ENCODE measurements at regions not wholly inside any gene's neighbourhood (a gene's known extent, or its start where the extent isn't known, plus 50 kb on each side); places are given as distances from the start of the nearest gene placed in this dataset.
A peak's percentile ranks its signal among the peaks of the same experiment; 100 is the strongest.

GRCh38 chr2:57850415-57851130 lies 196.0 kb upstream of the VRK2 start:
- DNase-seq: no peak

DNA sequence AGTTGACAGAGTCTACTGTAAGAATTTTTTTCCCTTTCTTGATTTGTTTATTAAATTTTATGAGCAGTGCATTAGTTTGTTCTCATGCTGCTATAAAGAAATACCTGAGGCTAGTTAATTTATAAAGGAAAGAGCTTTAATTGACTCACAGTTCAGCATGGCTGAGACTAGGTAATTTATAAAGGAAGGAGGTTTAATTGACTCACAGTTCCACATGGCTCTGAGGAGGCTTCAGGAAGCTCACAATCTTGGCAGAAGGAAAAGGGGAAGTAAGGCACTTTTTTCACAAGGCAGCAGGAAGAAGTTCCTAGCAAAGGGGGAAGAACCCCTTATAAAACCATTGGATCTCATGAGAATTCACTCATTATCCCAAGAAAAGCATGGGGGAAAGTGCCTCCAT lies 191.4 kb upstream of the VRK2 start:
- no peak for DNase-seq

DNA sequence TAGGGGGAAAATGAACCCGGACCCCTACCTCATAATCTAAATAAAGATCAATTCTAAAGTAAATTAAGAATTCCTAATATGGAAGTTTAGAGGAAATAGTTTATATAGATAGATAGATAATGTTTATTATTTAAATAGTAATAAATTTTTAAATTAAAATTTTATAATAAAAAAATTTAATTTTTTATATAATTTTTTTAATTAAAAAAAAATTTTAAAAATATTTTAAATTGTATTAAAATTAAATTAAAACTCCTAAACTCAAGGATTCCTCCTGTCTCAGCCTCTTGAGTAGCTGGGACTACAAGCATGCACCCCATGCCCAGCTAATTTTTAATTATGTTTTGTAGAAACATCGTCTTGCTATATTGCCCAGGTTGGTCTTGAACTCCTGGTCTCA lies 186.9 kb upstream of the VRK2 start:
- no peak for DNase-seq

- no peak for DNase-seq
Measured at GRCh38 chr2:57862153-57862552, 184.5 kb upstream of the VRK2 start.

GRCh38 chr2:57862727-57863126 lies 183.9 kb upstream of the VRK2 start:
- DNase-seq: no peak

DNA sequence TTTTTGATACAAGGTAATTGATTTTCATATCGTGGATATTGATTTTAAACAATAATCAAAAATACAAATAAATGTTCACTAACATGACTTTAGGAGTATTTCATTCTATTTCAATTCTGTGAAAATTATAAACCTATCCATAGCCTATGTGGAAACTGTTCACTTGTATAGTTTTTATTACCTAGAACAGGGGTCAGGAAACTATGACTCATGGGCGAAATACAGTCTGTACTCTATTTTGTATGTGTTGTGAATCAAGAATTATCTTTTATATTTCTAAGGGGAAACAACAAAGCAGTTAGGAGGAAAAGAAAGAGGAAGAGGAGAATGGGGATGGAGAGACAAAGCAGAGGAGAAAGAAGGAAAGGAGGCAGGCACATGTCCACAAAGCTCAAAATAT lies 181.7 kb upstream of the VRK2 start:
- DNase-seq: no peak

- no peak for DNase-seq
Measured at GRCh38 chr2:57867730-57868129, 178.9 kb upstream of the VRK2 start.

GRCh38 chr2:57868619-57869139 lies 177.9 kb upstream of the VRK2 start:
- no peak for DNase-seq

DNA sequence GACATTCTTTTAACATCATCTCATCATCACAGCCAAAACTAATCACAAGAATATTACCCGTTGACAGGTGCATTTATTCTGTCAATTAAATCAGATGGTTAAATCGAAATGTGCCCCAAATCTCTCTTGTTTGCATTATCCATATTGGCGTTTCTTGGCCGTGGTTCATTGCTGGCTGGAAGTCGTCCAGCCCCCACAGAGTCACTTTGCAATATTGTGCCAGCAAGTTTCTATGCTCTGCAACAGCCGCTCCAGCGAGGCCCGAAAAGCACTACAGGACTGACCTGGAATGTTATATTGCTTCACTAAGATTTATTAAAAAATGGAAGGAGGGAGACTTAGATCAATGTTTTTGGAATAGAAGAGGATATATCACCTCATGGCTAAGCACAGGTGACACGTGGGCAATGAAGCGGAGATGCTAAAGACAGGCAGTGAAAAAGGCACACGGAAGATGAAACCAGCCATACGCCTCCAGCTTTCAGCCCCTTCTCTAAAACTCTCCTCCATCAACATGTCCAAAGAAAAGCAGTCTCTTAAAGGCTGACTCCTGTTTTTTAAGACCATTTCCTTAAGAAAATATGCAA lies 176.8 kb upstream of the VRK2 start:
- no peak for DNase-seq

- DNase-seq: no peak
Measured at GRCh38 chr2:57876313-57876712, 170.3 kb upstream of the VRK2 start.

GRCh38 chr2:57877811-57878170 lies 168.8 kb upstream of the VRK2 start:
- DNase-seq: no peak

DNA sequence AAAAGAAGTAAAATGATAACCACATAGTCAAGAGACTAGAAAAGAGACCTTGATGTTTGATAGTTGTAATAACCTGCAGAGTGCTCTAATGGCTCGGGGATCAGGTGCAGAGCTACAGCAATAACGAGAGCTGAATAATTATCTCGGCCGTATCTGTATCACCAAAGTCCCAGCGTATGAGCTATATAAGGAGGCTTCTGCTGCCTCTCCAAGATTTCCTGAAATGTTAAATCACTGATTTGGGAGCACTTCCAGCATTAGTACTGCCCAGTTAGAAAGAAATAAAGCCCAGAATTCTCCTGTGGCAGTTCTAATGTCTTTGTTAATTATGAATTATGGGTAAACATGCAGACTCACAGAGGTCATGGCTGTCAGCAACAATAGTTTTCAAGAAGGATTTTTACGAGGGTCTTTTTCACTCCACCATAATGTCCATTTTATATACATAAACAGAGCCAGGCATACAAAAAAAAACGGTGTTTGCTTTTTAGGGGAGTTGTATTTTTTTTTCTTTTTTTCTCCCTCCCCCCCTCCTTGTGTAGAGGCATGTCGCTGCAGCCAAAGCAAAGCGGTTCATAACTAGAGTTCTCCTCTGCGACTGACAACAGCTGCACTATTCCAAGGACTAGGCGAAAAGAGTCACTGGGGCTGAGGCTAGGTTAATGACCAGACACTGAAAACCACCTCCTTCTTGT lies 168.3 kb upstream of the VRK2 start:
- DNase-seq: peak; percentile 24

- DNase-seq: peak; percentile 4
Measured at GRCh38 chr2:57878866-57879210, 167.8 kb upstream of the VRK2 start.

DNA sequence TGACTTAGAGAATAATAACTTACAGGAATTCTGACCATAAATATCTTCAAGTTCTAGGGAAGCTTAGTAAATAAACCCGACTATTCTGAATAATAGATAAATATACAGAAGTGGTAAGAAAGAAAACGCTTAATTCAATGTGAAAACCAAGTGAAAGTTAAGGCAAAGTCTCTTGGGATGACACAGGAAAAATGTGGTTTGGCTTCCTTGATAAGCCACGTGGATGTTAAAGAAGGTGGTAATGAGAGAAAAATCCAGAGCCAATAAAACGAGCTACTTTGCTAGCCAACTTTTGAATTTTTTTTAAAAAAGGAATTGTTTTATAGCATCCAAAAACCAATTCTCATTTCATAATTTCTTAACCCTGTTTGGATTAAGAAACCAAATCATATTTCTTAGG lies 166.2 kb upstream of the VRK2 start:
- no peak for DNase-seq

- no peak for DNase-seq
Measured at GRCh38 chr2:57880967-57881366, 165.6 kb upstream of the VRK2 start.

- DNase-seq: no peak
Measured at GRCh38 chr2:57881998-57882888, 164.4 kb upstream of the VRK2 start.

GRCh38 chr2:57882895-57883515 lies 163.6 kb upstream of the VRK2 start:
- DNase-seq: no peak

GRCh38 chr2:57884281-57884680 lies 162.3 kb upstream of the VRK2 start:
- no peak for DNase-seq

DNA sequence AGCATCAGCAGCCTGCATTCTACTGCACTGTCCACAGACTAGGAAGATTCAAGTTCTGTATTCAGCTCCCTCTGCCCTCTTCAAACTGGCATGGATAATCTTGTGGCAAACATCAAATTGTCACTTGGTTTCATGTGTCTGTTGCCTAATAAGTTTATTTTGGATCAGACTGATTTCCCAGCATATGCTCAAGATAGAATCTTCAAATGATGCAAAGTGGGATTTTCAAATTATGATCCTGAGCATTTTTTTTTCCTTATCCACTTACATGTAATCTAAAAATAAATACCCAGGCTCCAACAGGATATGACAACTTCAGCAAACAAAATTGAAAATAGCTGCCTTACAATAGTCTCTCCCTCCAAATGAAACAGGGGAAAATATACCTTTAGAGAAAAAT lies 160.9 kb upstream of the VRK2 start:
- DNase-seq: no peak

- no peak for DNase-seq
Measured at GRCh38 chr2:57886161-57886786, 160.3 kb upstream of the VRK2 start.

GRCh38 chr2:57888463-57888862 lies 158.1 kb upstream of the VRK2 start:
- DNase-seq: no peak

DNA sequence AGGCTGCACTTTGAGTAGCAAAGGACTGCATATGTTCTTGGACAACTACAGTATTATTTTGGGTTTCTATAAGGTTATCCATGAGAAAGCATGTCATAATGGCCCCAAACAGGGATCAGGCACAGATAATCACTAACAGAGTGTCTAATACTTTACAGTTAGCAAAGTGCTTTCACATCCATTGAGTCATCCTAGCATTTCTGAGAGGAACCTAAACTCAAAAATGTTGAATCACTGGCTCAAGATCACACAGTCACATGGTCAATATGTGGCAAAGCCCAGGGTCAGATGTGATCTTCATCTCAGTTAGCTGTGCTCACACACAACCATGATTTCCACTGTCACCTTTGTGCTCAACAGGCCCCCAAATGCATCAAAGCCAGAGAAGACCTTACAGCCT lies 156.1 kb upstream of the VRK2 start:
- no peak for DNase-seq

Measured in right kidney (tissue), 1 donor.